PFSK-1 (cell line): ENCODE measurements at regions not wholly inside any gene's neighbourhood (a gene's known extent, or its start where the extent isn't known, plus 50 kb on each side); places are given as distances from the start of the nearest gene placed in this dataset.

ENCODE experiments used
- FOXP2 ChIP-seq: optimal IDR thresholded peaks from 2 replicates; pipeline ENCODE3; 2011; ENCODE audit warnings: borderline replicate concordance, control low read depth, inconsistent platforms; ENCODE audit not compliant: insufficient read depth; ENCODE audit errors: extremely low read length, extremely low read depth
- POLR2AphosphoS5 ChIP-seq: IDR thresholded peaks from 2 replicates; pipeline ENCODE4 v1.6.1; 2012; ENCODE audit warnings: low read depth, mild to moderate bottlenecking, control low read depth, low read length, moderate library complexity
- REST ChIP-seq, 2 experiments: IDR thresholded peaks; 2 replicates each; pipeline versions ENCODE4 v1.6.1 to v1.8.0; 2011 to 2012; ENCODE audit warnings: low read depth in 2 of 2, low read length in 2 of 2, control low read depth in 1 of 2, inconsistent platforms in 1 of 2, mild to moderate bottlenecking in 1 of 2, moderate library complexity in 1 of 2; ENCODE audit not compliant: insufficient read depth in 1 of 2
- SIN3A ChIP-seq: IDR thresholded peaks from 2 replicates; pipeline ENCODE4 v1.6.1; 2012; ENCODE audit warnings: mild to moderate bottlenecking, low read length, moderate library complexity, borderline replicate concordance; ENCODE audit not compliant: insufficient read depth
- TAF1 ChIP-seq: IDR thresholded peaks from 2 replicates; pipeline ENCODE4 v1.6.1; 2012; ENCODE audit warnings: low read length, control low read depth, borderline replicate concordance; ENCODE audit not compliant: insufficient read depth

GRCh38 chr3:147712357-147712756 is 303.2 kb downstream of the ZIC1 start:
- TF ChIP-seq FOXP2 (no peak), SIN3A (no peak), POLR2AphosphoS5 (no peak), TAF1 (no peak), REST (IDR thresholded peaks at IDR 0.05; ENCODE audit: insufficient read depth in 1 of 2, low read depth in 2 of 2, low read length in 2 of 2) (no peak)

DNA sequence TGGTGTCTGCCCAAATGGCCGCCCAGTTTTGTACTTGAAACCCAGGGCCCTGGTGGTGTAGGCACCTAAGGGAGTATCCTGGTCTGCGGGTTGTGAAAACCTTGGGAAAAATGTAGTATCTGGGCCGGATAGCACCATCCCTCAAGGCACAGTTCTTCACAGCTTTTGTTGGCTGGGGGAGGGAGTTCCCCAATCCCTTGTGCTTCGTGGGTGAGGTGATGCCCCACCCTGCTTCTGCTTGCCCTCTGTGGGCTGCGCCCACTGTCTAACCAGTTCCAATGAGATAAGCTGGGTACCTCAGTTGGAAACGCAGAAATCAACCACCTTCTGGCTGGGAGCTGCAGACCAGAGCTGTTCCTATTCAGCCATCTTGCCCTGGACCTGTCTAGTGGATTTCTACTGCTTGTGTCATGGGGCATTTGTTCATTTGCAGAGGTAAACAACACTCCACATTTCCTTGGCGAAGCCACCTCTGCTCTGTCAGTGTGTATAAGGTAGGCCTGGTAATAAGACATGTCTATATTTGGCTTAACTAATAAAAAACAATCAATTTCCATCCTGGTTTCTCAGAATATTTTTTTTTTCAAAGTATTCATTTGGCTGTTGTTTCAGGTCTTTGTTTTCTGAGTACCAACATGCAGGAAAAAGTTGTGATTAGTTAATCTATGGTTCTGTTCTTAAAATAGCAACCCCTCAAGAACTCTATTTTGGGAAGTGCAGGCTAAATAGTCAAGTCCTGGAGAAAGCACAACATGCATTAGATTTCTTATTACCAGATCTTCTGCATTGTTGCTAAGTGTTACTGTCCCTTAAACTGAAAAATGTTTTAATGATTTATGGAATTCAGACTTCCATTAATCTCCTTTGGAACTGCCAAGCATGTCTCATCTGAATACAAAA is 304.3 kb downstream of the ZIC1 start:
- TF ChIP-seq TAF1 (no peak), FOXP2 (no peak), SIN3A (no peak), REST (IDR thresholded peaks at IDR 0.05; ENCODE audit: insufficient read depth in 1 of 2, low read depth in 2 of 2, low read length in 2 of 2) (no peak), POLR2AphosphoS5 (no peak)

DNA sequence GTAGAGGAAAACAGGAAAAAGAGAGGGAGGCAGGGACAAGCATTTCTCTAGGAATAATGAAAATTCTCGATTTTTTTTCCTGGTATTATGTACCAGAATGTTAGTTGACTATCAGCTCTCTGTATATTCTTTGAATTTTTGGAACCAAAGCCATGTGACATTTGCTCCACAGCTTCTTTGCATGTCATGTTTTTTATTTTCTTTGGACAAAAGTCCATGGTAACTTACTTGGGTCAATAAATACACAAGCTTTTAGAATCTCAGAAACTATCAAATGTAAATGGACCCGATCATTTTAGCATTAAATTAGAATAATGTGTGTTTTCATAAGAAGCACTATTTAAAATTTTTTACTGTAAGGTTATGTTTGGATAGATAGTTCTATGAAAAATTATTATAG is 320.5 kb downstream of the ZIC1 start:
- TF ChIP-seq POLR2AphosphoS5 (no peak), REST (IDR thresholded peaks at IDR 0.05; ENCODE audit: insufficient read depth in 1 of 2, low read depth in 2 of 2, low read length in 2 of 2) (no peak), TAF1 (no peak), SIN3A (no peak), FOXP2 (no peak)

DNA sequence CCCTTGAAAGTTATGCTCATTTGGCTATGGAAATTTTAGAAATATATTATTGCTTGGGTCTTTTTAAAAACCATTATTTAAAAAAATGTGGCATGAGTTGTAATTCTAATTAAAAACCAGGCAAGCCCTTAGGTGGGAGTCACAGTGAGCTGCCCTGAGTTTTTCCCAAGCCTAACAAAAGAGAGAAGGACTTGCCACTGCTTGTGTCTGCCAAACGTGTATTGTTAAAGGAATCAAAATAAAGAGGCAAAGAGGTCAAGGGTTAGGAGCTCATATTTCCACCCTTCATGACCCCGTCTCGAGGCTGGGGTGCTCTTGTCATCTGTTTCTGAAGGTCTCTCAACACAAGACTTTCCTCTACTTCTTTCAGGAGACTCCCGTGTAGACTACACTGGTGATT is 321.1 kb downstream of the ZIC1 start:
- TF ChIP-seq POLR2AphosphoS5, result no peak

- TF ChIP-seq REST (IDR thresholded peaks at IDR 0.05; ENCODE audit: insufficient read depth in 1 of 2, low read depth in 2 of 2, low read length in 2 of 2) (no peak), POLR2AphosphoS5 (no peak), TAF1 (no peak), SIN3A (no peak), FOXP2 (no peak)
Measured at GRCh38 chr3:147733217-147733616, 324.1 kb downstream of the ZIC1 start.
